GM12873 (cell line): ENCODE measurements at regions not wholly inside any gene's neighbourhood (a gene's known extent, or its start where the extent isn't known, plus 50 kb on each side); places are given as distances from the start of the nearest gene placed in this dataset.

Experiments used
- CTCF ChIP-seq: IDR thresholded peaks from 2 replicates; pipeline ENCODE4 v1.5.1; 2012; ENCODE audit warnings: low read depth, mild to moderate bottlenecking, moderate library complexity, low read length, control low read depth; ENCODE audit not compliant: insufficient read depth; ENCODE audit errors: missing control alignments

- no peak for TF ChIP-seq CTCF
These were observed 288.5 kb downstream of the TCERG1L start for GRCh38 chr10:131022981-131023380.

- TF ChIP-seq CTCF, result no peak
These were observed 287.0 kb downstream of the TCERG1L start for GRCh38 chr10:131024259-131025131.

GRCh38 chr10:131025333-131025732, 286.2 kb downstream of the TCERG1L start:
- TF ChIP-seq CTCF, result no peak

GRCh38 chr10:131027256-131027655, 284.3 kb downstream of the TCERG1L start:
- no peak for TF ChIP-seq CTCF

- no peak for TF ChIP-seq CTCF
These were observed 280.2 kb downstream of the TCERG1L start for GRCh38 chr10:131031346-131031745.

GRCh38 chr10:131032329-131033165, 279.0 kb downstream of the TCERG1L start:
- TF ChIP-seq CTCF, result no peak
